GM19324 (cell line): ENCODE measurements at regions not wholly inside any gene's neighbourhood (a gene's known extent, or its start where the extent isn't known, plus 50 kb on each side); places are given as distances from the start of the nearest gene placed in this dataset.
"Not testable (repeated sequence)": the region's sequence is repeated elsewhere in the genome, so short reads cannot be mapped to it uniquely, and the experiment has no call there.

ENCODE experiments used
- ATAC-seq: cut with Tn5 transposase; IDR thresholded peaks from one replicate; pipeline ENCODE4 v1.9.1; 2021; ENCODE audit warnings: mild to moderate bottlenecking, moderate library complexity; ENCODE audit not compliant: unreplicated experiment, low FRiP score

- ATAC-seq, result no peak
Observed at GRCh38 chr2:209008636-209009287, 415.1 kb upstream of the MAP2 start.

GRCh38 chr2:209018633-209019032 is 405.2 kb upstream of the MAP2 start:
- ATAC-seq, result not testable (repeated sequence)

DNA sequence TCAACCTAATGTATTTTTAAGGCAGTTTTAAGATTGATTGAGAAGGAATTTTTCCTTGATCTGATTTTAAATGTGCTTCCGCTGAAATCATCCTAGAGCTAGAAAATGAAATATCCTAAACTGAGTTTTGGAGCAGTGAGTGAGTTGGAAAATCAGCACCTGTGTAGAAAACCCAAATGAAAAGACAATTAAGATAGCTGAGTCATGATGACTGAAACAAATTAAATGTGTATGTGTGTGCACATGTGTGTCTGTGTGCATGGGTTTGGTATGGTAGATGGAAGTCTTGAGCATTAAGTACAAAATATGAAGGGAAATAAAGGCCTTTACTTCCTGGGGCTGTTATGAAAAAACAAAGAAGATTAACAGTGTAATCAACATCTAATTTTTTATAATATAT is 394.6 kb upstream of the MAP2 start:
- no peak for ATAC-seq

DNA sequence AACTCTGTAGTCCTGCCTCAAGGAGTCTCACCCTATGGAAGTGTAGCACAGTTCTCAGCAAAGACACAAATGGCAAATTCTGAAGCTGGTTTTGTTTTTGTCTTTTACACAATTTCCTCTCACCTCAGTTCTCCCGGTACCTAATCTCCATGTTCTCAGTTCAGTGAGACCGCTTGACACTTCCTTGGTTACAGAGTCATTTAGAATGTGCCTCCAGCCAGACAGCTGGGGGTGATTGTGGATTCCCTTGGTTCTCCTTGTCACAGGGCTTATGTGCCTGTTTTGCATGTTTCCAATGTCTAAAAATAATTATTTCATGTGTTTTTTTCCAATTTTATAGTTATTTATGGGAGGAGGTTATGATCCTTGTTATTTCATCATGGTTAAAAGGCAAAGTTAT is 379.5 kb upstream of the MAP2 start:
- no peak for ATAC-seq

GRCh38 chr2:209046163-209046562 is 377.7 kb upstream of the MAP2 start:
- ATAC-seq, result no peak

DNA sequence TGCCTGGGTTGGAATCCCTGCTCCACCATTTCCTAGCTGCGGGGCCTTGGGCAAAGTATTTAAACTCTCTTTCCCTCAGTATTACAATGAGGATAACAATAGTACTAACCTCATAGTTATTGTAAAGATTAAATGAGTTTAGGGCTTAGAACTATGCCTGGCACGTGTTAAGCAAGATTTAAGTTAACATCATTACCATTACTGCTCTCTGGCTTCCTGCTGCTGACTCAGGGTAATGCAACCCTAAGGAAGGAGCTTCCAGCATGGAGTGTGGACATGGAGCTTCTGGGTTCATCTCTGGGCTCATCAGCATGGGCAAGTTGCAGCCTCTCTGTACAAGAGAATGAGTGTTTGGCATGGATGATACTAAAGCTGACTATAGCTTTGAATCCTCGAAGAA is 374.2 kb upstream of the MAP2 start:
- no peak for ATAC-seq

DNA sequence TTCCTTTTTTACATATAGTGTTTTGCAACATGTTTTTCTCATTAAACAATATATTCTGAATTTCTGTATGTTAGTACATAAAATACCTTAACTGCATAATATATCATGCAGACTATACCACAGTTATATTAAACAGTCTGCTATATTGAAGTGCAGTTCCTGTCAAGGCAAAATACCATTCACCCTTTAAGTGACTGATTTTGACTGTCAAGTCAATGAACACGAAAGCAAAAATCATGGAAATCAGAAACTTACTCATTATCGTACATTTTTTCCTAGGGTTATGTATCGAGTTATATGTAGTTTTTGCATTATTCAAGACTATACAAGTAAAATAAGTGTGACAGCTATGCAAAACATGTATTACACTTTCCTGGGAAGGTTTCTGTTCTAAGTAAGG is 361.6 kb upstream of the MAP2 start:
- no peak for ATAC-seq

- ATAC-seq, result no peak
Observed at GRCh38 chr2:209070262-209070661, 353.6 kb upstream of the MAP2 start.

- ATAC-seq, result no peak
Observed at GRCh38 chr2:209073151-209073550, 350.7 kb upstream of the MAP2 start.

DNA sequence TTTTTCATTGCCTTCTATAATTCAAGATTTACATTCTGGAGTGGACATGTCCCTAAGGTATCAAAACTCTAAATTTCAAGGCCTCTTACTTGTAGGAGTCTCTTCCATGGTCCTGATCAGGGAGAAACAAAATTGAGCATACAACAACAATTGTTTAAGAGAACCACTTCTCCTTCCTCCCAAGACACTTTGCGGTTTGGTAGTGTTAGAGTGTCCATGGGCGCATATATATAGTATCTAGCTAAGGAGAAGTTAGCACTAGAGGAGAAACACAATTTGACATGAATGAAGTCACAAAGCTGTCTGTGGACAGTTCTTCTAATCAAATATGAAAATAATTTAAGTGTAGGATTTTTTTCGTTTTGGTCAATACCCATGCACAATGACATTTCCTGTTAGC is 349.1 kb upstream of the MAP2 start:
- ATAC-seq, result no peak

- no peak for ATAC-seq
Observed at GRCh38 chr2:209076151-209076550, 347.7 kb upstream of the MAP2 start.

GRCh38 chr2:209086761-209087160 is 337.1 kb upstream of the MAP2 start:
- ATAC-seq, result no peak

DNA sequence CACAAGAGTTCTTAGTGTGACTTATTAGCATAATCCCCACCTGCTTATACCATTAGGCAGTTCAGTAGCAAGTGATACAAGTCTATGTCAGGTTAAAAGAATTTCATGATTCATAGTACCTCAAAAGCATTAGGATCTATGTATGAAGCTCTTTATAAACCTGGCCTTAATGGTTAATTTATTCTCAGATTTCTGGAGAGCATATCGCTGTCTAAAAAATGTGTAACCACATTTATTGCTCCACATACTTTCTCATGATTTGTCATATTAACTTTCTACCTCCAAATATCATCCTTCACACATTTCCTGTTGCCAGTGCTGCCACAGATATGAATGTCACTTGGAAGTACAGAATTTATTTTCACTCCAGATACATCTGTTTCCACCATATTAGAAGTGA is 332.8 kb upstream of the MAP2 start:
- ATAC-seq, result no peak

DNA sequence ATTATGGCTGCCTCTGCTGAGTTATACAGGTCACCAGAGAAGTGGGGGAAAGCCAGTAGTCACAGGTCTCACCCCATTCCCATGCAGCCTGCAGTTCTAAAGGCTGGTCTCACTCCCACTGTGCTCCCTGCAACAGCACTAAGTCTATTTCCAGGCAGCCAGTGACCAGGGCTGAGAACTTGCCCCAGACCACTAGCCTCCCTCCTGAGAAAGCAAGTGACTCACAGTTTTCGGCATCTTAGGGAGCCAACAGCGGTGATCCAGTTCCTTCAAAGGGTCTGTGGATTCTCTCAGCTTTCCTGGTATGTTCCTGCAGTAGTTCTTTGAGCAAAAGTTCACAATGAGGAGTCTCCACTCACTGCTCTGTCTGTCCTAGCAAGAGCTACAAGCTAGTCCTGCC is 329.6 kb upstream of the MAP2 start:
- ATAC-seq, result no peak

GRCh38 chr2:209095432-209095831 is 328.4 kb upstream of the MAP2 start:
- ATAC-seq, result no peak

DNA sequence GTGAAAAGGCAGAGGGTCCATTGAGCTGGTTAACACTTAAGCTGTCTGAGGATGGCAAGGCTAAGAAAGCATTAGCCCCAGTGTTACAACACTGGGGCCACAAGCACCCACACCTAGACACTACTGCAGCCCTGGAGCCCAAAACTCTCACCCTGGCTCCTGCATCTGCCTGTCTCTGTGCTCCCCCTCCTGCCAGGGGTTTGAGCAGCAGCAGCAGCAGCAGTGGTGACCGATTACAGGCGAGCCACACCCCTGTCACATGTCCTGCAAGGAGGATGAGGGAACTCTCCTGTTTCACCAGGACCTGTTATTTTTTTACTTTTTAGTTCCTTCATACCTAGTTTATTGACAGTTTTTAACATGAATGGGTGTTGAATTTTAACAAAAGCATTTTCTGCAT is 326.7 kb upstream of the MAP2 start:
- ATAC-seq, result no peak

DNA sequence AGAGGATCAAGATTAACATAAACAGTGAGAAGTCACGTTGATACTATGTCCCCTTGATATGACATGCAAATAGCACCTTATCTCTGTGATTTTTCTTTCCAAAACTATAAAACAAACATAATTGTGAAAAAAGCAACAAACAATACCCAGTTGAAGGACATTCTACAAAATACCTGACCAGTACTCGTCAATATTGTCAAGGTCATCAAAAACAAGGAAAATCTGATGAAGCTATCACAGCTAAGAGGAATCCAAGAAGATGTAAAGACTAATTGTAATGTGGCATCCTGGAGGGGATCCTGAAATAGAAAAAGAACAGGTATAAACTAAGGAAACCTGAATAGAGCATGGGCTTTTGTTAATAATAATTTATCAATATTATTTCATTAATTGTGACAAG is 321.5 kb upstream of the MAP2 start:
- no peak for ATAC-seq

DNA sequence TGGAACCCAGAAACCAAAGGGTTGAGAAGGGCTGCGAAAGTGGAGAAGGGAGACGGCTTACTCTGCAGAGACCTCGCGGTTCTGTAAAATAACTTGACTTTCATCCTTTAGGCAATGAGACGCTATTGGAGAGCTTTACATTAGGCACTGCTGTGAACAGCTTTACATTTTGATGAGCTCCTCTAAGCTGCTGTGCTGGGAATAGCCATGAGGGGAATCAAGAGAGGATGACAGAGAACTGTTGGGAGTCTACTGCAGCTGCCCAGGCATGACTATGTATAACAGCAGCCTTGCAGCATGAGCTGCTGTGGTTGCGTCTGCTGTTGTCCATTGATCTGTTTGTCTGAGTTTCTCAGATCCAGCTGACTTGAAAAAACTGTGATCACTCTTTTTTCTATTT is 310.8 kb upstream of the MAP2 start:
- ATAC-seq, result no peak

DNA sequence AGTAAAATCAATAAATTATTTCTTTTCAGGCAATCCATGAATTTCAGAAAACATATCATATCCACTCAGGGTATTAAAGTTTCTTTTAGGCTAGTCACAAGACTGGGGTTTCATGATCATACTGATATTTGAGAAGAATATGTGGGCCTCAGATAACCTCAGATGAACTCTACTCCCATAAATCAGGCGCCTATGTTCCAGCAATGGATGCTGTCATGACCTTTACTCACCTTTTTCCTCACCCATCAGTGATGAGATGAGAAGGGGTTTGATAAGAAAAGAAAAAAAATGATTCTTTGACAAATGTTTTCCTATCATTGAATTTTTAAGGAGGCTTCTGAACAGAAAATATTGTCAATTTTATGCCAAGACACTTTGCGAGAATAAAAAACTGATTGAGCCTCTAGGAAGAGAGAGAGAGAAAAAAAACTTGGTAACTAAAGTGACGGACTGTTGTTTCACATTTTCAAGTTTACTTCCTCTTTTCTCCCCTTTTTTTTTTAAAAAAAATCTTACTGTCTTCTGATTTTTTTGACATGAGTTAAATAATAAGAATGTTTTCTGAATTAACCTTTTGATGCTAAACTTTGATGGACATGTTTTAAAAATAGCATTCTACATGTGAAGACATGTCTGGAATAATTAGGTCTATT is 309.1 kb upstream of the MAP2 start:
- no peak for ATAC-seq

GRCh38 chr2:209121691-209122090 is 302.2 kb upstream of the MAP2 start:
- ATAC-seq, result peak; percentile 76

GRCh38 chr2:209125291-209125690 is 298.6 kb upstream of the MAP2 start:
- ATAC-seq, result no peak

GRCh38 chr2:209138079-209138478 is 285.8 kb upstream of the MAP2 start:
- no peak for ATAC-seq

- no peak for ATAC-seq
Observed at GRCh38 chr2:209141142-209141541, 282.7 kb upstream of the MAP2 start.
